ENCODE measurements at regions not wholly inside any gene's neighbourhood (a gene's known extent, or its start where the extent isn't known, plus 50 kb on each side); places are given as distances from the start of the nearest gene placed in this dataset.
"Not testable (repeated sequence)": the region's sequence is repeated elsewhere in the genome, so short reads cannot be mapped to it uniquely, and the experiment has no call there.

GRCh38 chr4:72689923-72690322, 120.9 kb upstream of the ADAMTS3 start (continued):
- TF ChIP-seq NEUROD1 (IDR thresholded peaks at IDR 0.05; ENCODE audit: borderline replicate concordance, low read depth, low read length, partially characterized antibody), result no peak
- 0 out of 2 replicates have a peak, but pooled peaks have one; percentile 12 for TF ChIP-seq ZNF589 (CRISPR knock-in tag; IDR thresholded peaks at IDR 0.05; ENCODE audit: low read depth)
- peak; percentile 37; the same call in 1 of the 2 replicates for TF ChIP-seq PKNOX1 (IDR thresholded peaks at IDR 0.05)
- no peak for TF ChIP-seq L3MBTL2 (IDR thresholded peaks at IDR 0.05)
- TF ChIP-seq ATF4 (CRISPR knock-in tag; IDR thresholded peaks at IDR 0.05), result peak; percentile 80
- peak; percentile 61 for TF ChIP-seq JUND (IDR thresholded peaks at IDR 0.05; ENCODE audit: borderline replicate concordance, low read depth, low read length)
- TF ChIP-seq JUND (tag; IDR thresholded peaks at IDR 0.05; ENCODE audit: borderline replicate concordance, low read depth, low read length), result no peak

GRCh38 chr4:72686390-72686789, 117.4 kb upstream of the ADAMTS3 start:
- H3K4me1 ChIP-seq (replicated peaks in 1 of 2; ENCODE audit: control insufficient read depth in 2 of 2, insufficient read depth in 2 of 2, low read length in 2 of 2); H3K9me1 ChIP-seq (ENCODE audit: control insufficient read depth, insufficient read depth, low read length); BruUV-seq (replicated peaks); H3K9me3 ChIP-seq (replicated peaks; ENCODE audit: control insufficient read depth, insufficient read depth, low read depth, low read length); H3K4me2 ChIP-seq (ENCODE audit: insufficient read depth, low read length); ATAC-seq; H3K27me3 ChIP-seq (ENCODE audit: control insufficient read depth in 2 of 2, insufficient read depth in 2 of 2, low read length in 2 of 2); POLR2A ChIA-PET; H3K27ac ChIP-seq (ENCODE audit: extremely low read depth, low read depth, low read length); DNase-seq (ENCODE audit: extremely low read depth in 1 of 4, low spot score in 3 of 4); H3K79me2 ChIP-seq (ENCODE audit: control insufficient read depth, insufficient read depth, low read length); H3K4me3 ChIP-seq; CTCF ChIA-PET (ENCODE audit: low intra/inter-chr PET ratio); FAIRE-seq; H2AFZ ChIP-seq (ENCODE audit: low read depth, low read length); H3K9ac ChIP-seq (ENCODE audit: insufficient read depth in 1 of 2, low read depth in 2 of 2, low read length in 2 of 2); intact Hi-C loops (cut with micrococcal nuclease); in situ Hi-C loops (cut with MboI); H4K20me1 ChIP-seq (replicated peaks; ENCODE audit: control insufficient read depth, insufficient read depth, low read length); H3K36me3 ChIP-seq (ENCODE audit: control insufficient read depth, insufficient read depth, low read length): not testable (repeated sequence)
- TF ChIP-seq ZNF507 (tag; conservative IDR thresholded peaks at IDR 0.05), result peak; percentile 92
- 29% methylated on average over 2 of the region's 2 CpGs for WGBS (ENCODE audit: insufficient coverage, low coverage, missing lambda C conversion rate)
